Type B pancreatic cell (in vitro differentiated cells): ENCODE measurements at regions not wholly inside any gene's neighbourhood (a gene's known extent, or its start where the extent isn't known, plus 50 kb on each side); places are given as distances from the start of the nearest gene placed in this dataset.

ENCODE experiments used
- DNase-seq: peaks from one replicate; pipeline ENCODE4 v3.0.0; 2021; ENCODE audit warnings: mixed read lengths; ENCODE audit not compliant: unreplicated experiment; ENCODE audit errors: extremely low spot score
- H3K27ac Mint-ChIP-seq: 2 replicates; pipeline ENCODE4 v1.8.0; 2021; ENCODE audit warnings: mild to moderate bottlenecking, mixed read lengths
- H3K27me3 Mint-ChIP-seq: 2 replicates; pipeline ENCODE4 v1.8.0; 2021; ENCODE audit warnings: mixed read lengths
- H3K36me3 Mint-ChIP-seq: 2 replicates; pipeline ENCODE4 v1.8.0; 2021; ENCODE audit warnings: mixed read lengths
- H3K4me1 Mint-ChIP-seq: one replicate; pipeline ENCODE4 v1.8.0; 2021; ENCODE audit warnings: mixed read lengths; ENCODE audit not compliant: unreplicated experiment
- H3K4me3 Mint-ChIP-seq: 2 replicates; pipeline ENCODE4 v1.8.0; 2021; ENCODE audit warnings: mild to moderate bottlenecking, mixed read lengths
- H3K9me3 Mint-ChIP-seq: 2 replicates; pipeline ENCODE4 v1.8.0; 2021; ENCODE audit warnings: mixed read lengths
- TF ChIP-seq, protein P1 (sequence below): fragments of 200-600 bp; sonication (generic); conservative IDR thresholded peaks from 2 replicates; pipeline ENCODE4 v1.5.0; 2021; ENCODE audit warnings: antibody characterized with exemption, mild to moderate bottlenecking

DNA sequence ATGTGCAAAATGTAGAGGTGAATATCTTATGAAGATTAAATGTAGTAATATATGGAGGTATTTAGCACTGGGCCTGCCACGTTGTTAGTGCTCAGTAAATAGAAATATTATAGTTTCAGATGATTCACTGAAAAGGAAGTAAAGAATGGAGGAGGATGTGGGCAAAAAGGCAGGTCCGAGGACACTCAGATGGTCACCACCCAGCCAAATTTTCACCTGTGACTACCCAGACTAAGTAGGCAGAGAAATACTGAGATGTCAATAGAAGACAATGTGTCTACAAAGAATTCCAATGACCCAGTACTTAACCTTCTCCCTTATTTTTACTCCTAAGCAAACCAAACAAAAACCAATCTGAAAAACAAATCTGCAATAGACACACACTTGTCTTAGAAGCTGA lies 70.3 kb upstream of the ATP10B start:
- Mint-ChIP-seq H3K4me1 (peaks cover 3% of the 10 kb centered on the region), H3K27me3 (peaks cover 3% of the 10 kb centered on the region), H3K9me3 (no peaks in the 10 kb centered on the region), H3K36me3 (no peaks in the 10 kb centered on the region), H3K27ac (no peak overlapping the region), H3K4me3 (no peak overlapping the region)
- no peak for DNase-seq
- TF ChIP-seq, protein P1, sequence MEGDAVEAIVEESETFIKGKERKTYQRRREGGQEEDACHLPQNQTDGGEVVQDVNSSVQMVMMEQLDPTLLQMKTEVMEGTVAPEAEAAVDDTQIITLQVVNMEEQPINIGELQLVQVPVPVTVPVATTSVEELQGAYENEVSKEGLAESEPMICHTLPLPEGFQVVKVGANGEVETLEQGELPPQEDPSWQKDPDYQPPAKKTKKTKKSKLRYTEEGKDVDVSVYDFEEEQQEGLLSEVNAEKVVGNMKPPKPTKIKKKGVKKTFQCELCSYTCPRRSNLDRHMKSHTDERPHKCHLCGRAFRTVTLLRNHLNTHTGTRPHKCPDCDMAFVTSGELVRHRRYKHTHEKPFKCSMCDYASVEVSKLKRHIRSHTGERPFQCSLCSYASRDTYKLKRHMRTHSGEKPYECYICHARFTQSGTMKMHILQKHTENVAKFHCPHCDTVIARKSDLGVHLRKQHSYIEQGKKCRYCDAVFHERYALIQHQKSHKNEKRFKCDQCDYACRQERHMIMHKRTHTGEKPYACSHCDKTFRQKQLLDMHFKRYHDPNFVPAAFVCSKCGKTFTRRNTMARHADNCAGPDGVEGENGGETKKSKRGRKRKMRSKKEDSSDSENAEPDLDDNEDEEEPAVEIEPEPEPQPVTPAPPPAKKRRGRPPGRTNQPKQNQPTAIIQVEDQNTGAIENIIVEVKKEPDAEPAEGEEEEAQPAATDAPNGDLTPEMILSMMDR: no peak

DNA sequence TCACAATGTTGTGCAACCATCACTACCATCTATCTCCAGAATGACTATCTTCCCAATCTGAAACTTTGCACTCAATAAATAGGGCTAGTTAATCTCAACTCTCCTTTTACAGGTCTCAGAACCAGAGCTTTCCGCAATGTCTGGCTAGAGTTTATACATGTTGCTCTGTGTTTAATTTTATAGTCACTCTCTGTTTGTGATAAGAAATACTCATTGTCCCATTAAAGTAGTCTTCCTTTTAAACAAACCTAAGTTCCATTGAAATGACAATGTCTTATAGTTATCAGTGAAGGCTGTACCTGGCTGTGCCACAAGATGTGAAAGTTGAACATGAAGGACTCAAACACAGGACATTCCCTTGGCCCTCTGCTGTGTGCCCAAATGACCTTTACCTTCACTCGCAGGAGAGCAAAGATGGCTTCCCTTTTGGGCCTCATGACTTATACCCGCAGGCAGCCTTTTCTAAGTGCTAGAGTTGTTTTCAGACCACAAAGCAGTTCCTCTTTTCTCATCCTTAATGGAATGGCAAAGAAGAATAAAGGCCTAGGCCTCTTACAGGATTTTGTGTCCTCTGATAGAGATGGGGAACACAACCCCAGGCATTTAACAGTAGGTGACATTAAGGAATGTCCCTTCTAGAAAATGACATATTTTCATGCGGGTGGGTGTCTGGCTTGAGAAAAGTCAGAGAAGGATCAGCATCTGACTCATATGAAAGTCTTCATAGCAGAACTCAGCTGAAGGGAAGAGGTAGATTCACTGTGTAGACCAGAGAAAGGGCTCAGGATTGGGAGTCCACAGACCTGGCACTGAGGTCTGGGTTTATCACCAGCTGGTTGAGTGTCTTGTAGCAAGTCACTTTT lies 69.6 kb upstream of the ATP10B start:
- no peak overlapping the region for H3K4me3 Mint-ChIP-seq
- H3K9me3 Mint-ChIP-seq: no peaks in the 10 kb centered on the region
- no peak overlapping the region for H3K27ac Mint-ChIP-seq
- DNase-seq: no peak
- H3K36me3 Mint-ChIP-seq: no peaks in the 10 kb centered on the region
- H3K27me3 Mint-ChIP-seq: peaks cover 3% of the 10 kb centered on the region
- TF ChIP-seq, protein P1: no peak
- peaks cover 3% of the 10 kb centered on the region for H3K4me1 Mint-ChIP-seq

DNA sequence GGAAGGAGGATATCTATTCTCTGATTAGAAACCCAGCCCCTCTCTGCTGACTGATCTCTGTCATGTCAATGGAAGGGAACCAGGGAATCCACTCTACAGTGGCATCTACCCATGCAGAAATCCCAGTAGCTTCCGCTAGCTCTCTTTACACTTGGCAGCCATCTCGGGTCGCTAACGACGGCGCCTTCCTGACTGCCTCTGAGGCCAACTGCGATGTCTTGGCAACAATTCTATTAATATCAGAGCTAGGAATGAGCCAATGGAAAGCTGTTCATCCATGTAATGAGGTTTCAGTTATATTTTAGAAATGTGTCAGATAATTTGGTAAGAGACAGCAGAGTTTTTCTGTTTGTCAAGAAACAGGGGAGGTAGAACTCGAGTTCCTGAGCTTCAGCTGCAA lies 67.6 kb upstream of the ATP10B start:
- Mint-ChIP-seq H3K36me3 (no peaks in the 10 kb centered on the region), H3K4me3 (no peak overlapping the region), H3K27ac (no peak overlapping the region)

DNA sequence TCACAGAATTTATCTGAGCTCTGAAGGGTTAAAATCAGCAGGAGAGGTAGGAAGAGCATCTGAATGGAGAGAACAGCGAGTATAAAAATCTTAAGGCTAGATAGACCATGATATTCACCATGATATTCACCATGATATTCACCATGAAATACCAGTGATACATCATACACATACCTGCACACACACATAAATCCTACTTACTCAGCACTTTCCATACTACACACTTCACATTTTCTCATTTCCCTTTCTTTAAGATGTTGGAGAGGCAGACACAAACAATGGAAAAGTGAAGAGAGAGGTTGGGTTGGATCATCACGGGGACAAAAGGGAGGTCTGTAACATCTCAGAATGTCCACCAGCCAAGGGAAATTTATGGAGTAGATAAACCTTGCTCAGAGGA lies 66.4 kb upstream of the ATP10B start:
- TF ChIP-seq, protein P1: no peak
- H3K4me1 Mint-ChIP-seq: no peaks in the 10 kb centered on the region
- H3K27ac Mint-ChIP-seq: no peak overlapping the region
- DNase-seq: no peak
- no peaks in the 10 kb centered on the region for H3K27me3 Mint-ChIP-seq
- no peaks in the 10 kb centered on the region for H3K36me3 Mint-ChIP-seq
- H3K9me3 Mint-ChIP-seq: no peaks in the 10 kb centered on the region
- no peak overlapping the region for H3K4me3 Mint-ChIP-seq

More for the DNA sequence above, 67.6 kb upstream of the ATP10B start:
- Mint-ChIP-seq H3K9me3 (no peaks in the 10 kb centered on the region), H3K4me1 (no peaks in the 10 kb centered on the region), H3K27me3 (peaks cover 3% of the 10 kb centered on the region)
- no peak for DNase-seq
- TF ChIP-seq, protein P1: no peak

DNA sequence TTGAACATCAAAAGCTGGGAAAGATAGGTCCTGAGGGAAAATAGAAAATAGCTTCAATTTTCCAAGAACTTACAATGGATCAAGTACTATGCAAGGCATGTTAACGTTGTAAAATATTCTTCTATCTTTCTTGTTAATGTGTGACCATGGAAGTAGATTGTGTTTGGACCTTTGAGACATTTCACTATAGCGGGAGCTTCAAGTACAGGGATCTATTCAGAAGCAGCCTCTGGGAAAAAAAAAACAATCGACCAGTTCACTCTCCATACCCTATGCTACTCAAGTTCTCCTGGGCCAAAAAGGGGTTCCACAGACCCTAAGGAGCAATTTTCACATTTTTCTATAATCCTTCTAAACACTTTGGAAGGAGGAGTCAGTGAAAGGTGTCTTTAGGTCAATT lies 54.1 kb upstream of the ATP10B start:
- no peaks in the 10 kb centered on the region for H3K4me1 Mint-ChIP-seq
- H3K4me3 Mint-ChIP-seq: no peak overlapping the region
- DNase-seq: no peak
- H3K36me3 Mint-ChIP-seq: no peaks in the 10 kb centered on the region
- peaks cover 3% of the 10 kb centered on the region for H3K27me3 Mint-ChIP-seq
- TF ChIP-seq, protein P1: no peak
- H3K9me3 Mint-ChIP-seq: no peaks in the 10 kb centered on the region
- H3K27ac Mint-ChIP-seq: no peak overlapping the region
